H1 (cell line): ENCODE measurements at regions not wholly inside any gene's neighbourhood (a gene's known extent, or its start where the extent isn't known, plus 50 kb on each side); places are given as distances from the start of the nearest gene placed in this dataset.

Experiments used
- CTCF ChIA-PET: fragments of 300-600 bp; sonication (Branson Sonifier 250); formaldehyde crosslinking; loops from one replicate; lab custom pipeline; 2021; ENCODE audit not compliant: partially characterized antibody; lab: Charles Lee
- POLR2A ChIA-PET: fragments of 300-600 bp; sonication (Branson Sonifier 250); formaldehyde crosslinking; loops from one replicate; lab custom pipeline; 2021; ENCODE audit warnings: inconsistent platforms; ENCODE audit not compliant: partially characterized antibody; lab: Charles Lee
- DNase-seq, 2 experiments: peaks; one replicate each; pipeline versions ENCODE4 v3.0.0 to v3.0.0-alpha.2; 2010 to 2022; ENCODE audit warnings: low spot score in 2 of 2, low read depth in 1 of 2, mixed read lengths in 1 of 2
- FAIRE-seq: peaks from 2 replicates; lab custom pipeline; 2011; peaks lifted over from hg19 to GRCh38; lab: Jason Lieb, UNC
- H2AFZ ChIP-seq: 2 replicates; pipeline ENCODE4 v1.8.1; 2012; ENCODE audit warnings: low read length, inconsistent platforms
- H2AK5ac ChIP-seq: 2 replicates; pipeline ENCODE4 v1.6.1; 2013; ENCODE audit warnings: low read depth, low read length
- H2BK120ac ChIP-seq: replicated peaks from 2 replicates; pipeline ENCODE3; 2013; ENCODE audit warnings: low read depth, low read length, inconsistent platforms
- H2BK12ac ChIP-seq: 2 replicates; pipeline ENCODE4 v1.6.1; 2013; ENCODE audit warnings: low read depth, low read length
- H2BK15ac ChIP-seq: 2 replicates; pipeline ENCODE4 v1.6.1; 2013; ENCODE audit warnings: low read length
- H2BK20ac ChIP-seq: 2 replicates; pipeline ENCODE4 v1.6.1; 2013; ENCODE audit warnings: low read length
- H2BK5ac ChIP-seq: 2 replicates; pipeline ENCODE4 v1.6.1; 2013; ENCODE audit warnings: low read depth, low read length
- H3K14ac ChIP-seq: 2 replicates; pipeline ENCODE4 v1.6.1; 2013; ENCODE audit warnings: inconsistent platforms; ENCODE audit not compliant: insufficient read length
- H3K18ac ChIP-seq: 2 replicates; pipeline ENCODE4 v1.6.1; 2013; ENCODE audit warnings: low read length; ENCODE audit errors: extremely low read depth
- H3K23ac ChIP-seq: 2 replicates; pipeline ENCODE4 v1.6.1; 2013; ENCODE audit warnings: inconsistent platforms; ENCODE audit not compliant: insufficient read length
- H3K23me2 ChIP-seq: 2 replicates; pipeline ENCODE4 v1.6.1; 2013; ENCODE audit warnings: low read depth, low read length
- H3K27ac ChIP-seq: 2 replicates; pipeline ENCODE4 v1.6.1; 2011; ENCODE audit warnings: low read depth, low read length, inconsistent platforms
- H3K27me3 ChIP-seq, 4 experiments: replicated peaks in 1 of 4; 1 replicate in 1 of 4; 2 replicates in 3 of 4; pipeline versions ENCODE4 v1.6.1 to v1.8.1; 2011 to 2013; ENCODE audit warnings: low read length in 3 of 4, mild to moderate bottlenecking in 3 of 4, inconsistent platforms in 2 of 4, mixed read lengths in 2 of 4, moderate library complexity in 1 of 4; ENCODE audit not compliant: control insufficient read depth in 3 of 4, insufficient read depth in 3 of 4; ENCODE audit errors: extremely low read depth in 1 of 4
- H3K36me3 ChIP-seq, 4 experiments: 2 replicates each; pipeline versions ENCODE4 v1.6.1 to v1.8.1; 2011 to 2013; ENCODE audit warnings: mild to moderate bottlenecking in 4 of 4, low read length in 3 of 4, moderate library complexity in 2 of 4, control low read depth in 1 of 4, inconsistent platforms in 1 of 4; ENCODE audit not compliant: insufficient read depth in 4 of 4, control insufficient read depth in 2 of 4
- H3K4ac ChIP-seq: replicated peaks from 2 replicates; pipeline ENCODE3; 2013; ENCODE audit warnings: low read length, low read depth, mixed read lengths, inconsistent platforms; ENCODE audit not compliant: insufficient read length
- H3K4me1 ChIP-seq, 4 experiments: replicated peaks in 1 of 4; 1 replicate in 1 of 4; 2 replicates in 3 of 4; pipeline versions ENCODE4 v1.6.1 to v1.8.1; 2011 to 2013; ENCODE audit warnings: low read length in 3 of 4, inconsistent platforms in 2 of 4, mixed read lengths in 1 of 4; ENCODE audit not compliant: insufficient read depth in 4 of 4, control insufficient read depth in 3 of 4
- H3K4me2 ChIP-seq, 2 experiments: 2 replicates each; pipeline versions ENCODE4 v1.6.1 to v1.8.1; 2011 to 2013; ENCODE audit warnings: low read depth in 2 of 2, low read length in 2 of 2, control low read depth in 1 of 2, inconsistent platforms in 1 of 2, mild to moderate bottlenecking in 1 of 2; ENCODE audit not compliant: insufficient read depth in 1 of 2
- H3K4me3 ChIP-seq, 4 experiments: fragments of 200-600, 300-600 bp in 1 of 4; sonication (generic), shearing (Covaris generic), sonication (Bioruptor Twin) in 1 of 4; 2 replicates each; pipeline versions ENCODE4 v1.5.1 to v1.8.1; 2011 to 2016; ENCODE audit warnings: low read length in 4 of 4, low read depth in 3 of 4, control low read depth in 2 of 4, inconsistent platforms in 2 of 4, mild to moderate bottlenecking in 2 of 4, mixed read lengths in 1 of 4, moderate library complexity in 1 of 4; ENCODE audit not compliant: insufficient read depth in 2 of 4; ENCODE audit errors: extremely low read depth in 1 of 4
- H3K56ac ChIP-seq: replicated peaks from 2 replicates; pipeline ENCODE3; 2013; ENCODE audit warnings: low read depth, mild to moderate bottlenecking, mixed read lengths, low read length, inconsistent platforms; ENCODE audit not compliant: insufficient read length
- H3K79me1 ChIP-seq: 2 replicates; pipeline ENCODE4 v1.6.1; 2013; ENCODE audit warnings: low read depth, low read length, control low read depth
- H3K79me2 ChIP-seq, 2 experiments: 2 replicates each; pipeline versions ENCODE4 v1.6.1 to v1.8.1; 2012 to 2013; ENCODE audit warnings: low read length in 2 of 2, mild to moderate bottlenecking in 2 of 2, inconsistent platforms in 1 of 2; ENCODE audit not compliant: insufficient read depth in 2 of 2, control insufficient read depth in 1 of 2
- H3K9ac ChIP-seq, 4 experiments: replicated peaks in 1 of 4; 1 replicate in 1 of 4; 2 replicates in 3 of 4; pipeline versions ENCODE4 v1.6.1 to v1.8.1; 2011 to 2013; ENCODE audit warnings: low read depth in 3 of 4, low read length in 3 of 4, control low read depth in 2 of 4, mild to moderate bottlenecking in 2 of 4, moderate library complexity in 2 of 4, inconsistent platforms in 1 of 4; ENCODE audit errors: extremely low read depth in 1 of 4
- H3K9me3 ChIP-seq, 2 experiments: 2 replicates each; pipeline versions ENCODE4 v1.6.1 to v1.8.1; 2012 to 2013; ENCODE audit warnings: mild to moderate bottlenecking in 2 of 2, moderate library complexity in 2 of 2, control low read depth in 1 of 2, inconsistent platforms in 1 of 2, low read depth in 1 of 2, low read length in 1 of 2, mixed read lengths in 1 of 2; ENCODE audit not compliant: insufficient read depth in 2 of 2
- H4K20me1 ChIP-seq, 2 experiments: replicated peaks in 1 of 2; 2 replicates each; pipeline versions ENCODE3 to v1.8.1; 2011 to 2013; ENCODE audit warnings: inconsistent platforms in 2 of 2, low read length in 2 of 2, mild to moderate bottlenecking in 1 of 2; ENCODE audit not compliant: insufficient read depth in 2 of 2, control insufficient read depth in 1 of 2
- H4K5ac ChIP-seq: 2 replicates; pipeline ENCODE4 v1.6.1; 2013; ENCODE audit warnings: low read length, low read depth, mixed read lengths, inconsistent platforms; ENCODE audit not compliant: insufficient read length
- H4K8ac ChIP-seq: 2 replicates; pipeline ENCODE4 v1.8.0; 2013; ENCODE audit warnings: mild to moderate bottlenecking, moderate library complexity, low read length, inconsistent platforms; ENCODE audit not compliant: insufficient read depth; ENCODE audit errors: extremely low read depth
- H4K91ac ChIP-seq: replicated peaks from 2 replicates; pipeline ENCODE3; 2013; ENCODE audit warnings: low read length, mixed read lengths, inconsistent platforms; ENCODE audit not compliant: insufficient read length
- CBX8 ChIP-seq: fragments of 300-800, 300-1000 bp; sonication (generic); IDR thresholded peaks from 2 replicates; pipeline ENCODE4 v1.7.1; 2016; ENCODE audit warnings: low read depth, low read length, borderline replicate concordance
- CHD1 ChIP-seq: IDR thresholded peaks from 2 replicates; pipeline ENCODE4 v1.6.1; 2012; ENCODE audit warnings: low read depth, low read length, improper control_type of control experiment
- CHD2 ChIP-seq: IDR thresholded peaks from 2 replicates; pipeline ENCODE4 v1.6.1; 2012; ENCODE audit warnings: low read length, improper control_type of control experiment
- KDM1A ChIP-seq: fragments of 200-600, 300-600 bp; sonication (generic); IDR thresholded peaks from 2 replicates; pipeline ENCODE4 v1.7.1; 2016; ENCODE audit warnings: mild to moderate bottlenecking, low read length, borderline replicate concordance
- KDM4A ChIP-seq: IDR thresholded peaks from one replicate; pipeline ENCODE4 v1.7.1; 2012; ENCODE audit warnings: low read depth, mild to moderate bottlenecking, moderate library complexity, low read length, inconsistent platforms; ENCODE audit not compliant: severe bottlenecking
- MAFK ChIP-seq: IDR thresholded peaks from 2 replicates; pipeline ENCODE4 v1.6.1; 2012; ENCODE audit warnings: low read depth, mild to moderate bottlenecking, improper control_type of control experiment, low read length
- PHF8 ChIP-seq: fragments of 200-600 bp; sonication (generic); conservative IDR thresholded peaks from 2 replicates; pipeline ENCODE4 v1.7.1; 2012; ENCODE audit warnings: low read depth, mild to moderate bottlenecking, inconsistent platforms, low read length, moderate library complexity
- POLR2AphosphoS5 ChIP-seq: IDR thresholded peaks from 2 replicates; pipeline ENCODE4 v1.6.1; 2011; ENCODE audit warnings: low read depth, low read length
- RBBP5 ChIP-seq: IDR thresholded peaks from 2 replicates; pipeline ENCODE4 v1.7.1; 2012; ENCODE audit warnings: low read depth, mild to moderate bottlenecking, inconsistent platforms, low read length, moderate library complexity, borderline replicate concordance
- RXRA ChIP-seq: IDR thresholded peaks from 2 replicates; pipeline ENCODE4 v1.6.1; 2011; ENCODE audit warnings: low read depth, mild to moderate bottlenecking, low read length, moderate library complexity; ENCODE audit not compliant: insufficient read depth
- SIRT6 ChIP-seq: IDR thresholded peaks from one replicate; pipeline ENCODE4 v1.7.1; 2012; ENCODE audit warnings: low read length, inconsistent platforms
- SRF ChIP-seq: IDR thresholded peaks from 2 replicates; pipeline ENCODE4 v1.6.1; 2011; ENCODE audit warnings: mild to moderate bottlenecking, low read depth, low read length, moderate library complexity
- TAF7 ChIP-seq: optimal IDR thresholded peaks from 2 replicates; pipeline ENCODE3; 2011; ENCODE audit warnings: low read depth, mild to moderate bottlenecking, inconsistent platforms, low read length, moderate library complexity, borderline replicate concordance
- TEAD4 ChIP-seq: IDR thresholded peaks from 2 replicates; pipeline ENCODE4 v1.6.1; 2012; ENCODE audit warnings: low read depth, low read length, inconsistent platforms, mixed read lengths
- YY1 ChIP-seq: IDR thresholded peaks from 2 replicates; pipeline ENCODE4 v1.6.1; 2011; ENCODE audit warnings: low read depth, mild to moderate bottlenecking, low read length
- WGBS, 2 experiments: shearing (Covaris generic) in 1 of 2; methylation state at CpG; one replicate each; pipeline versions ENCODE4 v1.1.6 to v1.1.7; 2013 to 2015; ENCODE audit warnings: low lambda C conversion rate in 2 of 2, mixed read lengths in 2 of 2, inconsistent platforms in 1 of 2, low coverage in 1 of 2, missing lambda C conversion rate in 1 of 2; ENCODE audit not compliant: insufficient replicate concordance in 2 of 2, insufficient coverage in 1 of 2, insufficient read length in 1 of 2; ENCODE audit errors: extremely low coverage in 1 of 2, missing lambda C conversion rate in 1 of 2; 5-methylcytosine and 5-hydroxymethylcytosine counted together

GRCh38 chrX:44094821-44095530, 121.8 kb upstream of the NDP start:
- CTCF ChIA-PET, result no interaction called here
- Histone ChIP-seq H4K8ac (no peak overlapping the region), H3K9ac (no peak overlapping the region), H3K9me3 (no peaks in the 10 kb centered on the region), H3K14ac (no peak overlapping the region), H2BK20ac (no peak overlapping the region), H3K23me2 (no peaks in the 10 kb centered on the region), H3K79me2 (no peaks in the 10 kb centered on the region), H3K36me3 (no peaks in the 10 kb centered on the region), H2AFZ (no peak overlapping the region), H2AK5ac (no peak overlapping the region), H3K56ac (no peak overlapping the region), H2BK5ac (no peak overlapping the region), H4K5ac (no peak overlapping the region), H3K4me3 (no peak overlapping the region), H3K4me1 (no peaks in the 10 kb centered on the region), H4K91ac (no peak overlapping the region), H3K27me3 (no peaks in the 10 kb centered on the region), H3K27ac (no peak overlapping the region), H2BK15ac (no peak overlapping the region), H2BK12ac (no peak overlapping the region), H4K20me1 (no peaks in the 10 kb centered on the region), H3K23ac (no peak overlapping the region), H3K18ac (no peak overlapping the region), H3K4ac (no peak overlapping the region), H2BK120ac (no peak overlapping the region), H3K79me1 (no peaks in the 10 kb centered on the region), H3K4me2 (no peak overlapping the region)
- WGBS, 2 experiments, result 84% methylated on average over 6 of the region's 8 CpGs; no CpG with 5 or more reads in 1 of the 2 experiments
- DNase-seq, result no peak
- POLR2A ChIA-PET, result no interaction called here
- no peak for FAIRE-seq
- TF ChIP-seq MAFK, result no peak
- no peak for TF ChIP-seq RBBP5
- no peak for TF ChIP-seq SIRT6
- no peak for TF ChIP-seq KDM4A
- TF ChIP-seq CBX8, result no peak
- TF ChIP-seq POLR2AphosphoS5, result no peak
- no peak for TF ChIP-seq PHF8
- no peak for TF ChIP-seq CHD2
- TF ChIP-seq KDM1A, result no peak
- TF ChIP-seq TAF7, result no peak
- no peak for TF ChIP-seq TEAD4
- TF ChIP-seq RXRA, result no peak
- TF ChIP-seq YY1, result no peak
- no peak for TF ChIP-seq SRF
- no peak for TF ChIP-seq CHD1
